ENCODE measurements at regions not wholly inside any gene's neighbourhood (a gene's known extent, or its start where the extent isn't known, plus 50 kb on each side); places are given as distances from the start of the nearest gene placed in this dataset.

DNA sequence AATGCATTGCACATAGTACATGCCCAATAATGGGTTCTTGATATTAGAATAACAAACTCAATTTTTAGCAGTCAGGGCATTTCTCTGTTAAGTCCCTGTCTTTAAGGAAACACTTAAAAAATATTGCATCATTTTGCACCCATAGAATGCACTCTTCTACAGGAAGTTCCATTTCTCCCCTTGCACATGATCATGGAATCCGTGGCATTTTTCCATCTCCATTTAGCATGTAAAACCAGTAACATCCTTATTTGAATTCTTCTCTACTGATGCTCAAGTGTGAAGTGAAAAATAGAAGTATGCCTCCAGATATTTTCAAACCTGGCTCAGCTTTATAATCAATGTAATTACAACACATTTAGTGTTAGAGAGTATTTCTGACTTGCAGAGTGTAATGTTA, 192.8 kb downstream of the RWDD3 start:
- H3K36me3 Mint-ChIP-seq (ENCODE audit: low read depth) = no peaks in the 10 kb centered on the region
- H3K4me3 Mint-ChIP-seq = no peak overlapping the region
- no peak overlapping the region for H3K27ac Mint-ChIP-seq
- H3K9me3 Mint-ChIP-seq = no peaks in the 10 kb centered on the region
- DNase-seq (ENCODE audit: low spot score) = no peak
- H3K27me3 Mint-ChIP-seq (ENCODE audit: low read depth) = no peaks in the 10 kb centered on the region
- no peaks in the 10 kb centered on the region for H3K4me1 Mint-ChIP-seq (ENCODE audit: low read depth)

DNA sequence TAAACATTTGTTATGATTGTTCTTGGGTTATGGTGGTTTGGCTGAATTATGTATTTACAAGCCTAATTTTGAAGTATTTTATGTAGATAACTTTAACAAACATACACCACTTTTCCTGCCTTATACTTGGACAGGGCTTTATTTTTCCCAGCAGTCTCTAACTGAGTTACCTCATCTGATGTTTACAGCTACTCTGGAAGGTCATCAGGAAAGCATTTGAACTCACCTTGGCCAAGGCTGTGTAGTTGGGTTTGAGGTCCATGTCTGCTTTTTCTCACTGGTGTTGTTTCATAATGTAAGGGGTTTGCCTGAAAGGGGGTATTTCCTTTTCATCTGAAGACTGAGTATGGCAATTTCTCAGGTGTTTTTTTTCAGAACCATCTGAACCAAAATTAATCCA, 193.5 kb downstream of the RWDD3 start:
- no peaks in the 10 kb centered on the region for H3K4me1 Mint-ChIP-seq (ENCODE audit: low read depth)
- H3K27me3 Mint-ChIP-seq (ENCODE audit: low read depth) = no peaks in the 10 kb centered on the region
- no peak overlapping the region for H3K27ac Mint-ChIP-seq
- no peak for DNase-seq (ENCODE audit: low spot score)
- H3K4me3 Mint-ChIP-seq = no peak overlapping the region
- H3K9me3 Mint-ChIP-seq = no peaks in the 10 kb centered on the region
- no peaks in the 10 kb centered on the region for H3K36me3 Mint-ChIP-seq (ENCODE audit: low read depth)

- Mint-ChIP-seq H3K4me3 (no peak overlapping the region), H3K27ac (no peak overlapping the region), H3K27me3 (ENCODE audit: low read depth) (no peaks in the 10 kb centered on the region), H3K4me1 (ENCODE audit: low read depth) (no peaks in the 10 kb centered on the region), H3K9me3 (no peaks in the 10 kb centered on the region), H3K36me3 (ENCODE audit: low read depth) (no peaks in the 10 kb centered on the region)
- no peak for DNase-seq (ENCODE audit: low spot score)
Measured at GRCh38 chr1:95431235-95431634, 197.2 kb downstream of the RWDD3 start.

GRCh38 chr1:95435611-95436010, 201.6 kb downstream of the RWDD3 start:
- no peaks in the 10 kb centered on the region for H3K36me3 Mint-ChIP-seq (ENCODE audit: low read depth)
- no peaks in the 10 kb centered on the region for H3K27me3 Mint-ChIP-seq (ENCODE audit: low read depth)
- H3K4me1 Mint-ChIP-seq (ENCODE audit: low read depth) = no peaks in the 10 kb centered on the region
- no peak overlapping the region for H3K4me3 Mint-ChIP-seq
- H3K27ac Mint-ChIP-seq = no peak overlapping the region
- DNase-seq (ENCODE audit: low spot score) = no peak
- no peaks in the 10 kb centered on the region for H3K9me3 Mint-ChIP-seq

GRCh38 chr1:95437011-95437410, 203.0 kb downstream of the RWDD3 start:
- H3K9me3 Mint-ChIP-seq = no peaks in the 10 kb centered on the region
- no peaks in the 10 kb centered on the region for H3K4me1 Mint-ChIP-seq (ENCODE audit: low read depth)
- H3K27me3 Mint-ChIP-seq (ENCODE audit: low read depth) = no peaks in the 10 kb centered on the region
- H3K36me3 Mint-ChIP-seq (ENCODE audit: low read depth) = no peaks in the 10 kb centered on the region
- H3K4me3 Mint-ChIP-seq = no peak overlapping the region
- H3K27ac Mint-ChIP-seq = no peak overlapping the region
- no peak for DNase-seq (ENCODE audit: low spot score)

DNA sequence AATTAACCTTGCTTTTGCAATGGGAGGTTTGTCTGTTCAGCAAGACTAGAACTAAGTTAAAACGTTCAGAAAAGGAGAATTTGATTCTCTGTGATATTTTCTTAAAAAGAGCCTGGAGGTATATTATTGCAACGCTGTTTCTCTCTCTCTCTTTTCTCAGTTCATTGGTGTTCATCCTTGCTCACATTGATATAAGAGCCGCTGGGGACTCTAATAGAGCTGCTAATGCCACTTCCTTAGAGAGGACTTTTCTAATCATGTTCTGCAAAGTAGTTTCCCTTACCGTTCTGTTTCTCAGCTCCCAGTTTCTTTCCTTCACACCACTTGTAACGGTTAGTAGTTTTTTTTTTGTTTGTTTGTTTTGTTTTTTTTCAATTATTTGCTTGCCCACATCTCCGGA, 203.8 kb downstream of the RWDD3 start:
- no peak for DNase-seq (ENCODE audit: low spot score)
- Mint-ChIP-seq H3K36me3 (ENCODE audit: low read depth) (no peaks in the 10 kb centered on the region), H3K4me1 (ENCODE audit: low read depth) (no peaks in the 10 kb centered on the region), H3K4me3 (no peak overlapping the region), H3K9me3 (no peaks in the 10 kb centered on the region), H3K27me3 (ENCODE audit: low read depth) (no peaks in the 10 kb centered on the region), H3K27ac (no peak overlapping the region)

GRCh38 chr1:95438218-95438948, 204.4 kb downstream of the RWDD3 start:
- no peaks in the 10 kb centered on the region for H3K9me3 Mint-ChIP-seq
- H3K27ac Mint-ChIP-seq = no peak overlapping the region
- H3K27me3 Mint-ChIP-seq (ENCODE audit: low read depth) = no peaks in the 10 kb centered on the region
- DNase-seq (ENCODE audit: low spot score) = no peak
- no peaks in the 10 kb centered on the region for H3K36me3 Mint-ChIP-seq (ENCODE audit: low read depth)
- no peak overlapping the region for H3K4me3 Mint-ChIP-seq
- no peaks in the 10 kb centered on the region for H3K4me1 Mint-ChIP-seq (ENCODE audit: low read depth)

DNA sequence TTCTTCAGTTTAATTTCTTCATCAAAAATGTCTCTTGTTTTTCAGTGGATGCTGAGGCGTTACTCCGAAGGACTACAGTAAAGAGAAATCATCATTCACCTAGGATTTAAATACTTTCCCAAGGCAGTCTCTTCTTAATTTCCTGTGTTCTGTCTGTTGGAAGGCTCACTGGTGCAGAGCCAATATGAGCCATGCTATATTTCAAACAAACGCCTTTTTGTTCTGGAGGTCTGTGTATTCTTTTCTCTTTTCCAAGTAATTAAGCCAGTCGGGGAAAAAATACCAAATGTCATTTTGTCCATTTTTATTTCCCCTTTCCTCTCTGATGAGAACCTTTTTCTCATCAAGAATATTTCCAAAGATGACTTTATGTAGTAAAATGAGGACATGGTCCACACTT, 206.5 kb downstream of the RWDD3 start:
- peaks cover 4% of the 10 kb centered on the region for H3K4me1 Mint-ChIP-seq (ENCODE audit: low read depth)
- no peak overlapping the region for H3K27ac Mint-ChIP-seq

GRCh38 chr1:95449516-95449915, 215.5 kb downstream of the RWDD3 start:
- H3K4me1 Mint-ChIP-seq (ENCODE audit: low read depth) = peaks cover 2% of the 10 kb centered on the region
- H3K4me3 Mint-ChIP-seq = no peak overlapping the region
- H3K27me3 Mint-ChIP-seq (ENCODE audit: low read depth) = no peaks in the 10 kb centered on the region
- no peak for DNase-seq (ENCODE audit: low spot score)
- H3K9me3 Mint-ChIP-seq = peaks cover 9% of the 10 kb centered on the region
- H3K27ac Mint-ChIP-seq = no peak overlapping the region
- H3K36me3 Mint-ChIP-seq (ENCODE audit: low read depth) = no peaks in the 10 kb centered on the region

More for the DNA sequence above, 206.5 kb downstream of the RWDD3 start:
- Mint-ChIP-seq H3K4me3 (no peak overlapping the region), H3K9me3 (no peaks in the 10 kb centered on the region), H3K27me3 (ENCODE audit: low read depth) (no peaks in the 10 kb centered on the region), H3K36me3 (ENCODE audit: low read depth) (no peaks in the 10 kb centered on the region)
- no peak for DNase-seq (ENCODE audit: low spot score)

- DNase-seq (ENCODE audit: low spot score) = no peak
- Mint-ChIP-seq H3K27ac (no peak overlapping the region), H3K4me3 (no peak overlapping the region), H3K4me1 (ENCODE audit: low read depth) (no peaks in the 10 kb centered on the region), H3K9me3 (peaks cover 18% of the 10 kb centered on the region), H3K27me3 (ENCODE audit: low read depth) (no peaks in the 10 kb centered on the region), H3K36me3 (ENCODE audit: low read depth) (no peaks in the 10 kb centered on the region)
Measured at GRCh38 chr1:95451054-95451453, 217.0 kb downstream of the RWDD3 start.

DNA sequence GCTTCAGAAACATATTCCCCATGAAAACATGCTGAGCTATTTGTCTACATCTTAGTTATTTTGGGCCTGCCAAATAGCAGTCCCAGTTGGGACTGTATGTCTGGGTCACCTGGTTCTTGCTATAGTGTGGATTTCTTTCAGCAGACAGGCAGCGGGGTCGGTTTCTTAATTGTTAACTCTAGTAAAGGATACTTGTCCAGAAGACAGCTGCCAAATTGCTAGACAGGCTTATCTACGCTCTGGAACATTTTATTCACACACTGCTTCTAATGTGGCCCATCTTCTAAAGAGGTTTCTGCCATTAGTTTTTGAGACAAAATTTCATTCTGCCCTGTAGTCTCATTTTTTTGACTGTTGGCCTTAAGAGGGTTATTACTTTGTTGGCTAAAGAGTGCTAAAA, 217.9 kb downstream of the RWDD3 start:
- DNase-seq (ENCODE audit: low spot score) = no peak
- Mint-ChIP-seq H3K27me3 (ENCODE audit: low read depth) (no peaks in the 10 kb centered on the region), H3K4me1 (ENCODE audit: low read depth) (no peaks in the 10 kb centered on the region), H3K9me3 (peaks cover 22% of the 10 kb centered on the region), H3K27ac (no peak overlapping the region), H3K36me3 (ENCODE audit: low read depth) (no peaks in the 10 kb centered on the region), H3K4me3 (no peak overlapping the region)

DNA sequence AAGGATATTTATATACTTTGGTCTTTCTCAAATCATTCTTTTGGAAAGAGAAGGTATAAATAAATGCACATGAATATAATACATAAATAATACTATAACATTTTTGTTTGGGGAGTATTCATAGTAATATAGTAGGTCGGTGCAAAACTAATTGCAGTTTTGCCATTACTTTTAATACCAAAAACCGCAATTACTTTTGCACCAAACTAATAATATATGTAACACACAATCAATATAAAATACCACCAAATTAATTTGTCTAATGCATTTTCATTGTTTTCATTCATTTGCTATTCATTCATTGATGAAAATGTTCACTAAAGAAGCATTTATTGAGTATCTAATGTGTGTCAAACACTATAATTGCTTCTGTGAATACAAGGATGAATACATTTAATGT, 219.0 kb downstream of the RWDD3 start:
- no peak overlapping the region for H3K27ac Mint-ChIP-seq
- H3K4me3 Mint-ChIP-seq = no peak overlapping the region
- DNase-seq (ENCODE audit: low spot score) = no peak
- H3K9me3 Mint-ChIP-seq = peaks cover 24% of the 10 kb centered on the region
- H3K4me1 Mint-ChIP-seq (ENCODE audit: low read depth) = no peaks in the 10 kb centered on the region
- H3K36me3 Mint-ChIP-seq (ENCODE audit: low read depth) = no peaks in the 10 kb centered on the region
- H3K27me3 Mint-ChIP-seq (ENCODE audit: low read depth) = no peaks in the 10 kb centered on the region

DNA sequence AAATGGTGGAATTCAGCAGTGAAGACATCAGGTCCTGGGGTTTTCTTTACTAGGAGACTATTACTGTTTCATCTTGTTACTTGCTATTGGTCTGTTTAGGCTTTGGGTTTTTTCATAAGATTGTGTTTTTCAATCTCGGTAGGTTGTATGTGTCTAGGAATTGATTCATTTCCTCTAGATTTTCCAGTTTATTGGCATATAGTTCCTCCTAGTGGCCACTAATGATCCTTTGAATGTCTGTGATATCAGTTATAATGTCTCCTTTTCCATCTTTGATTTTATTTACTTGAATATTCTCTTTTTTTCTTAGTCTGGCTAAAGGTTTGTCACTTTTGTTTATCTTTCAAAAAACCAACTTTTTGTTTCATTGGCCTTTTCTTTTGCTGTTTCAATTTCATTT, 233.0 kb downstream of the RWDD3 start:
- H3K4me1 Mint-ChIP-seq (ENCODE audit: low read depth) = no peaks in the 10 kb centered on the region
- no peaks in the 10 kb centered on the region for H3K27me3 Mint-ChIP-seq (ENCODE audit: low read depth)
- H3K27ac Mint-ChIP-seq = no peak overlapping the region
- no peak for DNase-seq (ENCODE audit: low spot score)
- H3K9me3 Mint-ChIP-seq = peaks cover 14% of the 10 kb centered on the region
- H3K36me3 Mint-ChIP-seq (ENCODE audit: low read depth) = no peaks in the 10 kb centered on the region
- no peak overlapping the region for H3K4me3 Mint-ChIP-seq

DNA sequence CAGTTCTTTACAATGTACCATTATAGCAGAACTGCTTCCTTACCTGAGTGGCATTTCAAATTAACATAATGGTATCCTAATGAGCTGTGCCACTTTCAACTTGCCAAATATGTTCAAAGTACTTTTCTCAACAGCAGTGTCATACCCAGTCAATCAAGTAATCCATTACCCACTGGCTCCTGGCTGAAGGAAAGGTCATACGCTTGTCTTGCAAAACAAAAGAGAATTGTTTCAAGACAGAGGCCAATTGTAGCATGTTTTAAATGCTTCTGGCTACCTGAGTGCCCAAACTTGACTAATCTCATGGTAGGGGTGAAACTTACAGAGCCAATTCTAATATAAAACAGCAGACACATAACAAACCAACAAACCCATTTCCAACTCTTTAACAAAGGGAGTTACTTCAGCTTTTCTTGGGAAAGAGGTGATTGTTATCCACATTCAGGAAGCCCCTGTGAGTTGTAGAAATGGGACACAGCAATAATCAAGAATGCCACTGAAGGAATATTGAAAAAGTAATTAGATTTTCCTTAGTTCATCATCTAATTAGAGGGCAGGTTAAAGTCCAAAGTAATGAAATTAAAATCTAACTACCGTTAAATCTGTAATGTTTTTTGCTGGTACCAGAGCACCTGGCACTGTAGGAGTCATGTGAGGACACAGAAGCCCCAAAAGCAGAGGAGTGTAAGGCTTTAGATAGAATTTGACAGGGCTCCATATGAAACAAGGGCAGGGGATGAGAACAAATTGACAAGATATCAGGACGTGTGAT, 241.9 kb downstream of the RWDD3 start:
- Mint-ChIP-seq H3K4me3 (no peak overlapping the region), H3K27ac (no peak overlapping the region), H3K36me3 (ENCODE audit: low read depth) (no peaks in the 10 kb centered on the region), H3K9me3 (peaks cover 18% of the 10 kb centered on the region), H3K27me3 (ENCODE audit: low read depth) (no peaks in the 10 kb centered on the region), H3K4me1 (ENCODE audit: low read depth) (no peaks in the 10 kb centered on the region)
- no peak for DNase-seq (ENCODE audit: low spot score)
